ENCODE measurements at regions not wholly inside any gene's neighbourhood (a gene's known extent, or its start where the extent isn't known, plus 50 kb on each side); places are given as distances from the start of the nearest gene placed in this dataset.
"Not testable (repeated sequence)": the region's sequence is repeated elsewhere in the genome, so short reads cannot be mapped to it uniquely, and the experiment has no call there.

DNA sequence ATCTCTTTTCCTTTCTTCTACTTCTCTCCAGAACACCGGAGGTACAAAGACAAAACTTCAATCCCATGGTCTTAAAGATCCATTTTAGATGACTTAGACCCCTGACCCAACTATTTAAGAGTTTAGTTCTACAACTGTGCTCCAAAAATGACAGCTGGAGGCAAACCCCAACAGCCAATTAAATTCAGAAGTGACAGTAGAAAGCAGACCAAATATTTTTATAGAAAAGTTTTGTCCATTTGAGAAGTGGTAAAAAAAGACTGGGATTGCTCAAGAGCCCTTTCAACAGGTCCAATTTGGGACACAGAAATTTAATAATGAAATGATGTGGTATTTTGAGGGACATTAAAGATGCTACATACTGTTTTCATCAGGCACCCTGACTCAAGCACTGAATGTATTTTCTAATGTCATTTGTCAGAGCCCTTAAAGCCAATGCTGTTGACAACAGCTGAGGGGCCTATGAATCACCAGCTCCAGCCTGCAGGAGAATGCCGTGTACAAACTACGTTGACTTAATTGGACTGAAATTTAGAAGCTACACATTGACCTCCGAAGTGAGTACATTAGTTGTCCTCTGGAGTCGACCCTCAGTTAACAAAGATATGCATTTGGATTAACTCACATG lies 147.5 kb upstream of the PIK3R1 start:
- Mint-ChIP-seq H3K9me3 (peaks cover 25% of the 10 kb centered on the region), H3K36me3 (no peaks in the 10 kb centered on the region), H3K4me3 (no peak overlapping the region), H3K27ac (no peak overlapping the region), H3K4me1 (peaks cover 9% of the 10 kb centered on the region), H3K27me3 (ENCODE audit: insufficient read depth, low read depth) (no peaks in the 10 kb centered on the region)
- no peaks in the 10 kb centered on the region for H4K20me1 ChIP-seq (ENCODE audit: low read depth)
- H3K79me2 ChIP-seq (ENCODE audit: low read depth) = no peaks in the 10 kb centered on the region
- DNase-seq (ENCODE audit: low spot score) = no peak
- TF ChIP-seq, protein P1, sequence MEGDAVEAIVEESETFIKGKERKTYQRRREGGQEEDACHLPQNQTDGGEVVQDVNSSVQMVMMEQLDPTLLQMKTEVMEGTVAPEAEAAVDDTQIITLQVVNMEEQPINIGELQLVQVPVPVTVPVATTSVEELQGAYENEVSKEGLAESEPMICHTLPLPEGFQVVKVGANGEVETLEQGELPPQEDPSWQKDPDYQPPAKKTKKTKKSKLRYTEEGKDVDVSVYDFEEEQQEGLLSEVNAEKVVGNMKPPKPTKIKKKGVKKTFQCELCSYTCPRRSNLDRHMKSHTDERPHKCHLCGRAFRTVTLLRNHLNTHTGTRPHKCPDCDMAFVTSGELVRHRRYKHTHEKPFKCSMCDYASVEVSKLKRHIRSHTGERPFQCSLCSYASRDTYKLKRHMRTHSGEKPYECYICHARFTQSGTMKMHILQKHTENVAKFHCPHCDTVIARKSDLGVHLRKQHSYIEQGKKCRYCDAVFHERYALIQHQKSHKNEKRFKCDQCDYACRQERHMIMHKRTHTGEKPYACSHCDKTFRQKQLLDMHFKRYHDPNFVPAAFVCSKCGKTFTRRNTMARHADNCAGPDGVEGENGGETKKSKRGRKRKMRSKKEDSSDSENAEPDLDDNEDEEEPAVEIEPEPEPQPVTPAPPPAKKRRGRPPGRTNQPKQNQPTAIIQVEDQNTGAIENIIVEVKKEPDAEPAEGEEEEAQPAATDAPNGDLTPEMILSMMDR (IDR thresholded peaks at IDR 0.05) = no peak
- TF ChIP-seq EZH2phosphoT487 (IDR thresholded peaks at IDR 0.05) = no peak
- TF ChIP-seq EZH2 (IDR thresholded peaks at IDR 0.05) = no peak
- no peak overlapping the region for H2AFZ ChIP-seq (replicated peaks)
- H3K27me3 ChIP-seq = no peaks in the 10 kb centered on the region
- H3F3A ChIP-seq (ENCODE audit: low read depth) = no peaks in the 10 kb centered on the region
- H3K27ac ChIP-seq = no peak overlapping the region
- peaks cover 8% of the 10 kb centered on the region for H3K4me1 ChIP-seq
- peak overlapping the region; percentile 37 for H3K4me2 ChIP-seq
- H3K4me3 ChIP-seq = no peak overlapping the region
- no peak overlapping the region for H3K9ac ChIP-seq
- H3K9me3 ChIP-seq (ENCODE audit: low read depth) = no peaks in the 10 kb centered on the region
- H3K36me3 ChIP-seq = no peaks in the 10 kb centered on the region

- TF ChIP-seq EZH2 (IDR thresholded peaks at IDR 0.05) = no peak
Measured at GRCh38 chr5:68067291-68067690, 148.3 kb upstream of the PIK3R1 start.

DNA sequence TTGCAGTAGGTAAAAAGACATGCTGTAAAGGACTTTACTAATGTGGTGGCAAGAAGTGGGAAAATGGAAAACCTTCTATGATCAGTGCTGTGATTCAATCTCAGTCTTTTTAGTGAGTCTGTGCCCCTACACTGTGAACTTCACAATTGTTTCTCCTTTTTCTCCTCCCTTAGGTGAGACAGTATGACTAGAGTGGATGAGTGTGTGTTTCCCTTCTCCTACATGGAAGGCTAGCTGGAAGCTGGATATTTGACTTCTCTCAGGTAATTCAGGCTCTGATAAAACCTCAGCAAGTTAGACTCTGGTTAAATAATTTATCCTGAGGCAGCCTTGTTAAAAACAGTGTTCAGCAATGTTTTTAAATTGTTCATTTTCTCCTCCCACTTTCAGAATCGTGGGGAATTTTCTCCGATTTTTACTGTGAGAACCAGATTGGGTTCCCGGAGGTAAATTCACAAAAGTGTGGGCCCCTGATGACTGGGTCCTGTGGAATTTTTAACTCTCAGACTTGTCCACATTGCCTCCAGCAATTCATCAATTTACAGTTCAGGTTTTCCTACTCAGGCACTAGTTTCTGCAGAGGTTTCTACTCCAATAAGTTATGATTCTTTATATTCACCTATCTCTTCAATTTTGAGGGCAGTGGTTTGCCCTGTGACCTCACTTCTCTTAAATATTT lies 149.1 kb upstream of the PIK3R1 start:
- no peaks in the 10 kb centered on the region for H3K27me3 Mint-ChIP-seq (ENCODE audit: insufficient read depth, low read depth)
- H3K27ac Mint-ChIP-seq = no peak overlapping the region
- peaks cover 35% of the 10 kb centered on the region for H3K9me3 Mint-ChIP-seq
- H3K4me3 ChIP-seq = no peak overlapping the region
- peaks cover 9% of the 10 kb centered on the region for H3K4me1 Mint-ChIP-seq
- H3K9me3 ChIP-seq (ENCODE audit: low read depth) = no peaks in the 10 kb centered on the region
- H3K27ac ChIP-seq = no peak overlapping the region
- no peaks in the 10 kb centered on the region for H4K20me1 ChIP-seq (ENCODE audit: low read depth)
- no peaks in the 10 kb centered on the region for H3K79me2 ChIP-seq (ENCODE audit: low read depth)
- H2AFZ ChIP-seq (replicated peaks) = no peak overlapping the region
- no peak for DNase-seq (ENCODE audit: low spot score)
- H3K9ac ChIP-seq = no peak overlapping the region
- no peaks in the 10 kb centered on the region for H3K27me3 ChIP-seq
- no peaks in the 10 kb centered on the region for H3F3A ChIP-seq (ENCODE audit: low read depth)
- no peak overlapping the region for H3K4me3 Mint-ChIP-seq
- peaks cover 8% of the 10 kb centered on the region for H3K4me1 ChIP-seq
- H3K36me3 Mint-ChIP-seq = no peaks in the 10 kb centered on the region
- H3K36me3 ChIP-seq = no peaks in the 10 kb centered on the region
- H3K4me2 ChIP-seq = no peak overlapping the region
- TF ChIP-seq EZH2phosphoT487 (IDR thresholded peaks at IDR 0.05) (no peak), EZH2 (IDR thresholded peaks at IDR 0.05) (no peak)
- TF ChIP-seq, protein P1 (IDR thresholded peaks at IDR 0.05) = no peak

More at GRCh38 chr5:68067291-68067690, 148.3 kb upstream of the PIK3R1 start:
- Histone ChIP-seq H3K36me3 (no peaks in the 10 kb centered on the region), H3K9ac (no peak overlapping the region), H3K79me2 (ENCODE audit: low read depth) (no peaks in the 10 kb centered on the region), H3K4me3 (no peak overlapping the region), H2AFZ (replicated peaks) (no peak overlapping the region), H3F3A (ENCODE audit: low read depth) (no peaks in the 10 kb centered on the region), H3K4me2 (no peak overlapping the region), H3K27ac (no peak overlapping the region), H4K20me1 (ENCODE audit: low read depth) (no peaks in the 10 kb centered on the region), H3K9me3 (ENCODE audit: low read depth) (no peaks in the 10 kb centered on the region), H3K27me3 (no peaks in the 10 kb centered on the region), H3K4me1 (peaks cover 8% of the 10 kb centered on the region)
- H3K9me3 Mint-ChIP-seq = peaks cover 32% of the 10 kb centered on the region
- no peak overlapping the region for H3K27ac Mint-ChIP-seq
- H3K27me3 Mint-ChIP-seq (ENCODE audit: insufficient read depth, low read depth) = no peaks in the 10 kb centered on the region
- no peak for DNase-seq (ENCODE audit: low spot score)
- no peaks in the 10 kb centered on the region for H3K36me3 Mint-ChIP-seq
- no peak overlapping the region for H3K4me3 Mint-ChIP-seq
- H3K4me1 Mint-ChIP-seq = peaks cover 9% of the 10 kb centered on the region

DNA sequence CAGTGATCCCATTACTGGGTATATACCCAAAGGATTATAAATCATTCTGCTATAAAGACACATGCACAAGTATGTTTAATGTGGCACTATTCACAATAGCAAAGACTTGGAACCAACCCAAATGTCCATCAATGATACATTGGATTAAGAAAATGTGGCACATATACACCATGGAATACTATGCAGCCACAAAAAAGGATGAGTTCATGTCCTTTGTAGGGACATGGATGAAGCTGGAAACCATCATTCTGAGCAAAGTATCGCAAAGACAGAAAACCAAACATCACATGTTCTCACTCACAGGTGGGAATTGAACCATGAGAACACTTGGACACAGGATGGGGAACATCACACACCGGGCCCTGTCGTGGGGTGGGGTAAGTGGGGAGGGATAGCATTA lies 150.2 kb upstream of the PIK3R1 start:
- not testable (repeated sequence) for H3K9ac ChIP-seq; H4K20me1 ChIP-seq (ENCODE audit: low read depth); H3K27ac ChIP-seq; H3F3A ChIP-seq (ENCODE audit: low read depth); H3K79me2 ChIP-seq (ENCODE audit: low read depth); H3K4me1 ChIP-seq; H3K36me3 ChIP-seq; H2AFZ ChIP-seq (replicated peaks); H3K4me3 Mint-ChIP-seq; H3K36me3 Mint-ChIP-seq; H3K4me3 ChIP-seq; H3K27ac Mint-ChIP-seq; H3K27me3 Mint-ChIP-seq (ENCODE audit: insufficient read depth, low read depth); H3K4me1 Mint-ChIP-seq; H3K9me3 ChIP-seq (ENCODE audit: low read depth); H3K27me3 ChIP-seq; H3K4me2 ChIP-seq; DNase-seq (ENCODE audit: low spot score)
- peaks cover 40% of the 10 kb centered on the region for H3K9me3 Mint-ChIP-seq

All from neural progenitor cell (in vitro differentiated cells).